GM19463 (cell line): ENCODE measurements at regions not wholly inside any gene's neighbourhood (a gene's known extent, or its start where the extent isn't known, plus 50 kb on each side); places are given as distances from the start of the nearest gene placed in this dataset.

Experiments used
- ATAC-seq: cut with Tn5 transposase; IDR thresholded peaks from one replicate; pipeline ENCODE4 v1.9.1; 2021; ENCODE audit warnings: mild to moderate bottlenecking, moderate library complexity; ENCODE audit not compliant: unreplicated experiment

- no peak for ATAC-seq
These were observed 311.0 kb downstream of the NSG2 start for GRCh38 chr5:174356536-174356935.

GRCh38 chr5:174358276-174358675 is 312.8 kb downstream of the NSG2 start:
- ATAC-seq = no peak

- no peak for ATAC-seq
These were observed 313.6 kb downstream of the NSG2 start for GRCh38 chr5:174359071-174359470.

GRCh38 chr5:174362514-174362913 is 317.0 kb downstream of the NSG2 start:
- no peak for ATAC-seq

- ATAC-seq = no peak
These were observed 318.4 kb downstream of the NSG2 start for GRCh38 chr5:174363934-174364333.

- no peak for ATAC-seq
These were observed 319.2 kb downstream of the NSG2 start for GRCh38 chr5:174364676-174365075.

GRCh38 chr5:174371600-174372094 is 326.1 kb downstream of the NSG2 start:
- ATAC-seq = no peak

GRCh38 chr5:174374206-174374605 is 328.7 kb downstream of the NSG2 start:
- ATAC-seq = no peak

GRCh38 chr5:174376056-174376455 is 330.6 kb downstream of the NSG2 start:
- ATAC-seq = no peak

GRCh38 chr5:174376726-174377373 is 331.3 kb downstream of the NSG2 start:
- no peak for ATAC-seq

- no peak for ATAC-seq
These were observed 332.8 kb downstream of the NSG2 start for GRCh38 chr5:174378121-174378874.

- ATAC-seq = no peak
These were observed 334.8 kb downstream of the NSG2 start for GRCh38 chr5:174380311-174380710.

- ATAC-seq = no peak
These were observed 335.7 kb downstream of the NSG2 start for GRCh38 chr5:174381241-174381640.

GRCh38 chr5:174383210-174384167 is 338.0 kb downstream of the NSG2 start:
- ATAC-seq = no peak

GRCh38 chr5:174384509-174384947 is 339.0 kb downstream of the NSG2 start:
- no peak for ATAC-seq

GRCh38 chr5:174386306-174386705 is 338.1 kb upstream of the MSX2 start:
- no peak for ATAC-seq

GRCh38 chr5:174386846-174387245 is 337.5 kb upstream of the MSX2 start:
- no peak for ATAC-seq

GRCh38 chr5:174387448-174387847 is 336.9 kb upstream of the MSX2 start:
- ATAC-seq = no peak

GRCh38 chr5:174392892-174393291 is 331.5 kb upstream of the MSX2 start:
- ATAC-seq = no peak

GRCh38 chr5:174396541-174396940 is 327.8 kb upstream of the MSX2 start:
- ATAC-seq = no peak

GRCh38 chr5:174397206-174397605 is 327.2 kb upstream of the MSX2 start:
- no peak for ATAC-seq
